SK-N-MC (cell line): ENCODE measurements at regions not wholly inside any gene's neighbourhood (a gene's known extent, or its start where the extent isn't known, plus 50 kb on each side); places are given as distances from the start of the nearest gene placed in this dataset.
"Not testable (repeated sequence)": the region's sequence is repeated elsewhere in the genome, so short reads cannot be mapped to it uniquely, and the experiment has no call there.

ENCODE experiments used
- DNase-seq: peaks from one replicate; pipeline ENCODE4 v3.0.0-alpha.2; 2011; ENCODE audit warnings: low read depth, low spot score
- H3K27ac ChIP-seq: fragments of 200-600 bp; sonication (generic); 2 replicates; pipeline ENCODE4 v1.5.1; 2016; ENCODE audit warnings: mixed run types
- H3K36me3 ChIP-seq: fragments of 200-600 bp; sonication (generic); 2 replicates; pipeline ENCODE4 v1.6.1; 2017; ENCODE audit warnings: antibody characterized with exemption, low read length, mixed read lengths; ENCODE audit not compliant: insufficient read depth
- H3K4me3 ChIP-seq: fragments of 200-600 bp; sonication (generic); 2 replicates; pipeline ENCODE4 v1.5.1; 2016
- H3K9ac ChIP-seq: fragments of 200-600 bp; sonication (generic); 2 replicates; pipeline ENCODE4 v1.8.0; 2017; ENCODE audit warnings: mixed run types, mixed read lengths; ENCODE audit not compliant: insufficient read length
- H3K9me3 ChIP-seq: fragments of 200-600 bp; sonication (generic); 2 replicates; pipeline ENCODE4 v1.6.1; 2017; ENCODE audit warnings: low read depth, mild to moderate bottlenecking, antibody characterized with exemption, low read length, moderate library complexity, mixed read lengths
- EZH2 ChIP-seq: fragments of 200-600 bp; sonication (generic); IDR thresholded peaks from one replicate; pipeline ENCODE4 v1.6.1; 2017; ENCODE audit warnings: antibody characterized with exemption
- FOXP2 ChIP-seq: optimal IDR thresholded peaks from 2 replicates; pipeline ENCODE3; 2011; ENCODE audit warnings: mild to moderate bottlenecking, moderate library complexity; ENCODE audit not compliant: insufficient read depth; ENCODE audit errors: extremely low read length, control extremely low read depth
- POLR2AphosphoS5 ChIP-seq: IDR thresholded peaks from 2 replicates; pipeline ENCODE4 v1.6.1; 2012; ENCODE audit warnings: mild to moderate bottlenecking, low read depth, low read length, borderline replicate concordance

DNA sequence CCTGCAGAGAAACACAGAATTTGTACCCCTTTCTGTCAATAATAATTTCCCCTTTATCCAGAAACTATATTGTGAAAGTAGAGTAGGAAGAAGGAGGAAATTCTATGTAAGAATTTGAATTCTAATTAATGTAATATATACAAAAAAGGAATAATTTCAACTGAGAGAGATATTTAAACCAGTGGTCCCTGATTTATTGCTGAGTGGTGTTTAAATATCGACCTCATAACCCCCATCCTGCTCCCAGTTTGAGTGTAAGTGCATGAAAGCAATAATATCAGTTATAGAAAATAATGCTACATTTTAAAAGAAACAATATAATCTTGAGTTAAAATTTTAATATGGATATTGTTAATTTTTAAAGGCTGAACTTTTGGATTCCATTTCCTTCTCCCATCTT is 286.2 kb upstream of the REG3G start:
- H3K27ac ChIP-seq = no peak overlapping the region
- H3K4me3 ChIP-seq = no peak overlapping the region
- TF ChIP-seq EZH2 = no peak
- TF ChIP-seq FOXP2 = no peak
- TF ChIP-seq POLR2AphosphoS5 = no peak
- no peak for DNase-seq
- H3K9ac ChIP-seq = no peak overlapping the region
- H3K36me3 ChIP-seq = no peaks in the 10 kb centered on the region
- H3K9me3 ChIP-seq = no peaks in the 10 kb centered on the region

DNA sequence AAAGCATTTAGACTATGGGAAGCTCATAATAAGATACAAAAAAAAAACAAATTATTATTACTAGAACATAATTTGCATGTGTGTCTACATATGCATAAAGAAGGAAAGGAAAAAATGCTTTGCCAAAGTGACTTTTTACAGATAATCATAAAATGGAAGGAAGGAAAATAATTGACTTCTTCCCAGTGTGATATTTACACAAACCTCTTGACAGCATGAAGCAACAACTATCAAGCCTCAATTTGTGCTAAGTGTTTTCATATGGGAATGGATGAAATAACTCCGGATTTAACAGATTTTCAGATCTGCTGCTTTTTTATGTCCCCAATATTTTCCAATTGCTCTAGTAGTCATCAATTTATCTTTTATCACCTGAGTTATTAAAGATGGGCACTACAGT is 275.9 kb upstream of the REG3G start:
- Histone ChIP-seq H3K9me3 (no peaks in the 10 kb centered on the region), H3K36me3 (no peaks in the 10 kb centered on the region), H3K9ac (no peak overlapping the region), H3K27ac (peak overlapping the region; percentile 0; the same call in 1 of the 2 replicates), H3K4me3 (no peak overlapping the region)
- DNase-seq = no peak
- TF ChIP-seq POLR2AphosphoS5 = no peak
- no peak for TF ChIP-seq EZH2
- no peak for TF ChIP-seq FOXP2

DNA sequence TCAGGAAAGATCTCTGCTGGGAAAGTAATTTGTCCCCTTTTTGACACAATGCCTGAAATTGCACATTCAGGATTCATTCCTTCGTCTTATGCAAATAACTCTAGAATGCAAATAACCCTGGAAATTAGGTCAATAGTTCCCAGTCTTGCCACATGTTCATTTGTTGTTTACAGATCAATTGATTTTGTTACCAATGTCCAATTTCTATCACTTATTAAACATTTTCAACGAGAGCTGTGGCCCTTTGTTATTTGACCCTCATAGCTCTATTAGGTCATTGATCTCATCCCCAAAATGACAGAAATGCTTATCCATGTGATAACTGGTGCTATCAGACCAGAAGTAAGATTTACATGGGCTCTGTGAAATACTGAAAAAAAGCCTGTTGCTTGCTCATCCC is 275.3 kb upstream of the REG3G start:
- Histone ChIP-seq H3K9ac (no peak overlapping the region), H3K27ac (peak overlapping the region; percentile 0; the same call in 1 of the 2 replicates), H3K36me3 (no peaks in the 10 kb centered on the region), H3K4me3 (no peak overlapping the region), H3K9me3 (no peaks in the 10 kb centered on the region)
- TF ChIP-seq EZH2 = no peak
- no peak for TF ChIP-seq FOXP2
- TF ChIP-seq POLR2AphosphoS5 = no peak
- DNase-seq = no peak

DNA sequence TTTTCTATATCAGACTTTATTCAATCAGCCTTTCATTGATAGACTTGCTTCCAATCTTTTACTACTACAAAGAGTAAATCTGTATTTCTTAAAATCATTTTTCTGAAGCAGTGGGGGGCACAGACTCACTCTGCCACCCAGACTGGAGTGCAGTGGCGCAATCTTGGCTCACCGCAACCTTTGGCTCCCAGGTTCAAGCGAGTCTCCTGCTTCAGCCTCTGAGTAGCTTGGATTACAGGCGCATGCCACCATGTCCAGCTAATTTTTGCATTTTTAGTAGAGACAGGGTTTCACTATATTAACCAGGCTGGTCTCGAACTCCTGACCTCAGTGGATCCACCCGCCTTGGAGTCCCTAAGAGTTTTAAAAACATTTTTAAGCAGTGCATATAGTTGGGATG is 270.6 kb upstream of the REG3G start:
- no peaks in the 10 kb centered on the region for H3K9me3 ChIP-seq
- H3K4me3 ChIP-seq = no peak overlapping the region
- H3K27ac ChIP-seq = no peak overlapping the region
- H3K36me3 ChIP-seq = no peaks in the 10 kb centered on the region
- no peak overlapping the region for H3K9ac ChIP-seq
- DNase-seq = no peak
- TF ChIP-seq EZH2 = no peak
- TF ChIP-seq POLR2AphosphoS5 = no peak
- no peak for TF ChIP-seq FOXP2

DNA sequence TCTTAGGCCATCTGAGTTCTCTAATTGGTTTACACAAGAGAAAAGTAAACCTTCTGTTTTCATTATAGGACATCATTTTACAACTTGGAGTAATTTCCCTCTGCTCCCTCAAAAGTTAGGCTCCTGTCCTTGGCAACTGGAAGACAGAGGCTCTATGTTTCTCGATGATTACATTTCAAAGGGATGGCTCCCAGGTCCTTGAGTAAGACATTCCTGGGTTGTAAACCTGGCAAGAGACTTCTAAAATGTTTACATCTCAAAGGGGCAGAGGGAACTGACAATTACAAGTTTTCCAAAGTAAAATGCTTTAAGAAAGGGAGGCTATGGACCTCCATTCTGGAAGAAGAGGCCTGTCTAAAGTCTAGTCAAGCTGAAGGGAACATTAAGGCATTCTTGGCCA is 268.3 kb upstream of the REG3G start:
- Histone ChIP-seq H3K27ac (peak overlapping the region; percentile 90), H3K9ac (no peak overlapping the region), H3K36me3 (no peaks in the 10 kb centered on the region), H3K9me3 (no peaks in the 10 kb centered on the region), H3K4me3 (no peak overlapping the region)
- TF ChIP-seq POLR2AphosphoS5 (no peak), EZH2 (no peak), FOXP2 (no peak)
- DNase-seq = no peak

DNA sequence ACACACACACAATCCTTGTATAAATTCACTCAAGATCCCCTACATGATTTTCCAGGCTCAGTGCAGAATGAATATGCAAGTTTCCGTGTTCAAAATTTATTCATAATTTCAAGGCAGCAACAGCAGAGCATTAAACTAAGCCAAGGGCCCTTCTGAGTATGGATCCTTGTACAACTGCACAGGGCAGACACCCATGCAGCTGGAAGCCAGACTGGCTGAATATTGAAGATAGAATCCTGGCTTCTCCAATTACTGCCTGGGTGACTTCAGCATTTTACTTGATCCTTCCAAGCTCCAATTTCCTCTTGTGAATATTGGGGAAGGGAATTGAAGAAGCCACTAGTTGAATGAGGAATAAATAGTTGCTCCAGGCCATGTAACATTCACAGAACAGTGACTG is 267.9 kb upstream of the REG3G start:
- H3K9me3 ChIP-seq = no peaks in the 10 kb centered on the region
- peak overlapping the region; percentile 48 for H3K4me3 ChIP-seq
- DNase-seq = peak; percentile 53
- no peaks in the 10 kb centered on the region for H3K36me3 ChIP-seq
- H3K27ac ChIP-seq = peak overlapping the region; percentile 90
- no peak overlapping the region for H3K9ac ChIP-seq
- no peak for TF ChIP-seq FOXP2
- no peak for TF ChIP-seq POLR2AphosphoS5
- no peak for TF ChIP-seq EZH2

DNA sequence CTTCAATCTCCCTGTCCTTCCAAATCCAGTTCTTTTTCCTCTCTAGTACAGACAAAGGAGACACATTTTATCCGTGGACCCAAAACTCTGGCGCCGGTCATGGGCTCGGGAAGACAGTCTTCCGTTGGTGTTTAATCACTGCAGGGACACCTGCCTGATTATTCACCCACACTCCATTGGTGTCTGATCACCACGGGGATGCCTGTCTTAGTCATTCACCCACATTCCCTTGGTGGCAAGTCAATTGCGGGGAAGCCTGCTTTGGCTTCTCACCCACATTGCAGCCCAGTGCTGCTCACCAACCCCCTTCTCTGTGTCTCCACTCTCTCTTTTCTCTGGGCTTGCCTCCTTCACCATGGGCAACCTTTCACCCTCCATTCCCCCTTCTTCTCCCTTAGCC is 266.7 kb upstream of the REG3G start:
- not testable (repeated sequence) for H3K27ac ChIP-seq, H3K9me3 ChIP-seq, DNase-seq, H3K4me3 ChIP-seq, H3K36me3 ChIP-seq, H3K9ac ChIP-seq

DNA sequence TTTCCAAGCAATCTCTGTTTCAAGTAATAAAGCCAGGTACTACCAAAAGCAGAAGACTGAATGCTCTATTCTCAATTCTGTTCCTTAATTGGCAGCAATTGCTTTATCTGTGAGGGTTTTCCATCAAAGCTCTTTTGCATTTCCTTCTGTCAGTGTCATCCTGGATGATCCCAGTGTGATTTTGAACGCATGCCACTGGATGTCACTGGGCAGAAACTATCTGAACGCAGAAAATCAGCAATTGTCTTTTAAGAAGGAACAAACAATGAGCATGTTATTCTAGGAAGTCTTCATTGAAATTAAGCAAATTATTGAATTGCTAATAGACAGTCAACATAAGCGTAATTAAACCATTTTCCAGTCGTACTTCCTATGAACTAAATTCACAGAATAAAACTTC is 259.0 kb upstream of the REG3G start:
- TF ChIP-seq EZH2 (no peak), POLR2AphosphoS5 (no peak), FOXP2 (no peak)
- no peak overlapping the region for H3K9ac ChIP-seq

DNA sequence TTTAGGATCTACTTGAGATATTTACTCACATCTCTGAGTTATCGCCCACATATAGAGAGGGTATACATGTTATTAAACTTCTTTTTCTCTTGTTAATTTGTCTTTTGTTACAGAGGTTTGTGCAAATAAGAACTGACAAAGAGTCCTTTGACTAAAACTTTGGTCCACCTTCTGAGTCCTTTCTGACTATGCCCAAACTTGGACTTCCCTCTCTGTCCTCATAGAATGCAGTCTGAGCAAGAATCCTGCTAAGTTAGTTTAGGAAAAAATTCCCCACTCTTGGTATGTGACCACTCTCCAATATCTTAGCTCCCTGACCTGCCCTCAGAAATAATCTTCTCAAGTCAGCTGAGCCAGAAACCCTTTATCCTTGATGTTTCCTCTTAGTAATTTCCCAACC is 257.5 kb upstream of the REG3G start:
- no peak for TF ChIP-seq FOXP2
- TF ChIP-seq EZH2 = no peak
- TF ChIP-seq POLR2AphosphoS5 = no peak
- H3K9ac ChIP-seq = no peak overlapping the region
- no peak overlapping the region for H3K4me3 ChIP-seq
- H3K36me3 ChIP-seq = no peaks in the 10 kb centered on the region
- no peaks in the 10 kb centered on the region for H3K9me3 ChIP-seq
- no peak overlapping the region for H3K27ac ChIP-seq
- DNase-seq = no peak

More for the DNA sequence above, 259.0 kb upstream of the REG3G start:
- no peaks in the 10 kb centered on the region for H3K36me3 ChIP-seq
- H3K4me3 ChIP-seq = no peak overlapping the region
- no peak overlapping the region for H3K27ac ChIP-seq
- no peak for DNase-seq
- no peaks in the 10 kb centered on the region for H3K9me3 ChIP-seq
